ENCODE measurements at regions not wholly inside any gene's neighbourhood (a gene's known extent, or its start where the extent isn't known, plus 50 kb on each side); places are given as distances from the start of the nearest gene placed in this dataset.

GRCh38 chr16:14362774-14363371, 267.2 kb downstream of the PARN start:
- no peak for TF ChIP-seq CTCF (IDR thresholded peaks at IDR 0.05)
- Mint-ChIP-seq H3K4me3 (no peak overlapping the region), H3K27me3 (no peaks in the 10 kb centered on the region), H3K9me3 (no peaks in the 10 kb centered on the region), H3K27ac (no peak overlapping the region), H3K4me1 (ENCODE audit: low read depth) (no peaks in the 10 kb centered on the region), H3K36me3 (ENCODE audit: low read depth) (no peaks in the 10 kb centered on the region)
- no peak for DNase-seq
- no peaks in the 10 kb centered on the region for H3K9me3 ChIP-seq (ENCODE audit: control insufficient read depth in 1 of 2, insufficient read depth in 1 of 2, low read length in 2 of 2)
- intact Hi-C loops (cut with DNase I, micrococcal nuclease): no loop called here
- ATAC-seq (ENCODE audit: poor library complexity): no peak
- H3K4me3 ChIP-seq (ENCODE audit: low read length): no peak overlapping the region
- H3K27ac ChIP-seq (ENCODE audit: low read depth in 1 of 2, low read length in 2 of 2): no peak overlapping the region
- ChIA-PET CTCF (no interaction called here), POLR2A (no interaction called here)
- no peaks in the 10 kb centered on the region for H3K36me3 ChIP-seq (ENCODE audit: insufficient read depth, low read length)
- no peaks in the 10 kb centered on the region for H3K27me3 ChIP-seq (ENCODE audit: control insufficient read depth in 1 of 2, insufficient read depth in 2 of 2, low read length in 2 of 2)
- H3K4me1 ChIP-seq (ENCODE audit: insufficient read depth, low read length): no peaks in the 10 kb centered on the region

- CTCF ChIA-PET: no interaction called here
- TF ChIP-seq CTCF (IDR thresholded peaks at IDR 0.05): no peak
- Histone ChIP-seq H3K36me3 (ENCODE audit: insufficient read depth, low read length) (no peaks in the 10 kb centered on the region), H3K4me3 (ENCODE audit: low read length) (no peak overlapping the region), H3K27me3 (ENCODE audit: control insufficient read depth in 1 of 2, insufficient read depth in 2 of 2, low read length in 2 of 2) (no peaks in the 10 kb centered on the region), H3K4me1 (ENCODE audit: insufficient read depth, low read length) (peaks cover 1% of the 10 kb centered on the region), H3K27ac (ENCODE audit: low read depth in 1 of 2, low read length in 2 of 2) (no peak overlapping the region), H3K9me3 (ENCODE audit: control insufficient read depth in 1 of 2, insufficient read depth in 1 of 2, low read length in 2 of 2) (no peaks in the 10 kb centered on the region)
- Mint-ChIP-seq H3K27me3 (no peaks in the 10 kb centered on the region), H3K36me3 (ENCODE audit: low read depth) (no peaks in the 10 kb centered on the region), H3K27ac (no peak overlapping the region), H3K4me3 (no peak overlapping the region), H3K4me1 (ENCODE audit: low read depth) (no peaks in the 10 kb centered on the region), H3K9me3 (no peaks in the 10 kb centered on the region)
- intact Hi-C loops (cut with DNase I, micrococcal nuclease): no loop called here
- POLR2A ChIA-PET: interaction anchor here (0.6 kb wide), 1 partner anchor 18 kb away, joined by 3 read pairs; no protein-coding TSS in a partner anchor
- DNase-seq: no peak
- no peak for ATAC-seq (ENCODE audit: poor library complexity)
Observed at GRCh38 chr16:14360326-14361037, 269.6 kb downstream of the PARN start.

GRCh38 chr16:14358697-14359305, 271.3 kb downstream of the PARN start:
- intact Hi-C loops (cut with DNase I, micrococcal nuclease): no loop called here
- Histone ChIP-seq H3K36me3 (ENCODE audit: insufficient read depth, low read length) (no peaks in the 10 kb centered on the region), H3K4me3 (ENCODE audit: low read length) (no peak overlapping the region), H3K27me3 (ENCODE audit: control insufficient read depth in 1 of 2, insufficient read depth in 2 of 2, low read length in 2 of 2) (no peaks in the 10 kb centered on the region), H3K4me1 (ENCODE audit: insufficient read depth, low read length) (peaks cover 9% of the 10 kb centered on the region), H3K27ac (ENCODE audit: low read depth in 1 of 2, low read length in 2 of 2) (no peak overlapping the region), H3K9me3 (ENCODE audit: control insufficient read depth in 1 of 2, insufficient read depth in 1 of 2, low read length in 2 of 2) (no peaks in the 10 kb centered on the region)
- peaks cover 10% of the 10 kb centered on the region for H3K4me1 Mint-ChIP-seq (ENCODE audit: low read depth)
- TF ChIP-seq CTCF (IDR thresholded peaks at IDR 0.05): no peak
- ChIA-PET POLR2A (no interaction called here), CTCF (no interaction called here)
- H3K4me3 Mint-ChIP-seq: no peak overlapping the region
- H3K27ac Mint-ChIP-seq: no peak overlapping the region
- no peaks in the 10 kb centered on the region for H3K36me3 Mint-ChIP-seq (ENCODE audit: low read depth)
- H3K9me3 Mint-ChIP-seq: no peaks in the 10 kb centered on the region
- ATAC-seq (ENCODE audit: poor library complexity): no peak
- no peak for DNase-seq
- H3K27me3 Mint-ChIP-seq: no peaks in the 10 kb centered on the region
